GM18867 (cell line): ENCODE measurements at regions not wholly inside any gene's neighbourhood (a gene's known extent, or its start where the extent isn't known, plus 50 kb on each side); places are given as distances from the start of the nearest gene placed in this dataset.

ENCODE experiments used
- ATAC-seq: cut with Tn5 transposase; IDR thresholded peaks from one replicate; pipeline ENCODE4 v1.9.1; 2021; ENCODE audit warnings: mild to moderate bottlenecking, moderate library complexity; ENCODE audit not compliant: unreplicated experiment

DNA sequence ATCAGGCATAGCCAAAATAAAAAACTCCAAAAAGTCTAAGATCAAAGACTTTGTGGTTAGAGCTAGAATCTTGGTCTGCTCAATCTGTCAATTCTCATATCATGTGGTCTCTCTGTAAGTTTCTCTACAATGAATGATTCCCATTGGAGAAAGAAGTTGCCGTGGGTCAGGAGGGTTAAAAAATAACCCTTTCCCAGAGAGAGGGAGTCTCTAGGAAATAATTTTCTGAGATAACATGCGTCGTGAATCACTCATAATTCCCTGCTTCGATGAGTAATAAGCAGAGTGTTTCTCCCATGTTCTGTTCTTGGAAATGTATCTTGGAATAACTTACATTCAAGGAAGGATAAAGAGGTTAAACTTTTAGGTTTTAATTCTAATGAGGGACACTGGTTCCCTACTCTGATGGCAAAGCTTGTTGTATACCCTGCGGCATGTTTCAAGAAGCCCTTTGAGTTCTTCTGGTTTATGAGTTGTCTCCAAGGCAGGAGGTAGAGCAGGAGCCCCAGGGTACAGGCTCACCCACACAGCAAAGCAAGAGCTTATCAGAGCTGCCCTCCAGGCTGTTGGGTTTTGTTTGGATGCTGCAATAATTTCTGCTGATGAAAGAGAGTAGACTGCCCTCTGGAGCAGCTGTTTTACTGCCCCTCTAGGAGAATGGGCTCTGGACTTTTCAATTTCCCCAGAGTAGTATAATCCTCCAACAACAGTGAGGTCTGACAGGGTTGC lies 599.1 kb downstream of the QKI start:
- no peak for ATAC-seq

DNA sequence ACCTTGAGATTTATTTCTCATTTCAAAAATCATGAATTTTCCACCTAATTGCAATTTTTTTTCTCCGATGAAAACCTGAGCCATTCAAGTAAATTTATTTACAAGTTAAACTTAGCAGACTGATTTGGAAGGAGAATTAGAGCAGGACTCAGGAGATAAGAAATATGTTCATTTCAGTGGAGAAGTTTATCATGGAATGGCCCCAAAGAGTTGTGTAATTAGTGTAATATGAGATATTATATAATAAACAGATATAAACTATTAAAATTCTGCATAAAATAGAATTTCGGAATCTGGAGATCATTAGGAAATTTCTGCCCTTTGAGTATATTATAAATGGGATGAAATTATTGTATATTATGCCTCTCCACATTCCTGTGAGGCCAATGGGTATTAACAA lies 596.8 kb downstream of the QKI start:
- no peak for ATAC-seq

DNA sequence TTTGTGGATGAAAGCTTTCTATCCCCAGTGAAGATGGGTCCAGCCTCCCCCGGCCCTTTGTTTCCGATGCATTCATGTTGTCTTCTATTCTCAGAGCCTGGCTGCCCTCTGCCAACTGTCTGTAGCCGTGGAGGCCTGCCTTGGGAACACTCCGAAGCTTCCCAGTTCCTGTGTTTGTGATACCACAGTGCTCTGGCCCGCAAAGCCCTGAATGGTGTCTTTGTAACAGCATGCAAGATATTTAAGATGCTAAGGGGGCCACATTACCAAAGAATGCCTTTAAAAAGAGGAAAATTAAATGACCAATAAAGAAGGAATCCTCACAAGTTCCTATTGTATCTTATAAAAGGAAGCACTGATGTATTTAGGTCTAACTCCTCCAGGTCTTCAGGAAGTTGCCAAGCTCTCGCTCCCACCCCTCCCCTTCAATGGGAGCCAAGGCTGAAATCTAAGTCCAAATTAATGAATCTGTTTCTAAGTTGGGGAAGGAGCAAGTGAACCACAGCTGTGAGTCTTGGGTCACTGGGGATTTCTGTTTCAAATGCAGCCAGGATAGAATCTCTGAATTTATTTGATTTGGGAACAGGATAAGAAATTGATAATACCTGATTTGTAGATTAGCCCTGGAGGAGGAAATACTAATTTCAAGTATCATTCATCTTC lies 596.1 kb downstream of the QKI start:
- no peak for ATAC-seq

DNA sequence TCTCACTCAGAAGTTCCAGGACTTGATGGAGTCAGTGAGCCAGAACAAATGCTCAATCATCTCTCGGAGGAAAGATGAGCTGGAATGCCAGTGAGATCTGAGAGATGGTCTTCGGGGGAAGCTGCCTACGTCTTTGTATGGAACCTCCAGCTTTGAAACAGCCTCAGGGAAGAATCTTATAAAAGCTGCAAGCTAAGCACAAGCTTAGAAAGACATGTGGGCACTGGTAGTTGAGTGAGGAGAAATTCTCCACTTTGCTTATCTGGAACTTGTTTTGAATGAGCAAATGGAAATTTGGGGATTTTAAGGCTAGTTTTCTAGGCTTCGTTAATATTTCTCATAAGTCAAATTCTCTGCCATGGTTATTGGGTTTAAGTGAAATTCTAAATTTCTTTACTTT lies 594.4 kb downstream of the QKI start:
- ATAC-seq, result no peak

DNA sequence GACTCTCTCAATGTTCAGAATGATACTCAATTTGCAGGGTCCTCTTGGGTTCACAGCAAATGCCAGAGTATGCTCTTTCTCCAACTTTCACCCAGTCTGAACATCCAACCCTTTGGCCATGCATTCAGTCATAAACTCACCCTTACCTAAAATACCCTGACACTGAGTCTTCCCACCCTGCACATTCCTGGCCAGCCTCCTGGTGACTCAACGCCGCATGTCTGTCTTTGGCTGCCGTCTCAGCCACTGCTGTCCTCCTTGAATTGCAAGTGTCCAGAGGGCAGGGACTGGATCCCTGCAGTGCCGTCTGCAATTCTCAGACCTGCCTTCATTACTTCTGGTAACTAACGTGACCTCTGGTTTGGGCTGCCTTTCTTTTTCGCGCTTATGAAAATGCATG lies 593.4 kb downstream of the QKI start:
- no peak for ATAC-seq

DNA sequence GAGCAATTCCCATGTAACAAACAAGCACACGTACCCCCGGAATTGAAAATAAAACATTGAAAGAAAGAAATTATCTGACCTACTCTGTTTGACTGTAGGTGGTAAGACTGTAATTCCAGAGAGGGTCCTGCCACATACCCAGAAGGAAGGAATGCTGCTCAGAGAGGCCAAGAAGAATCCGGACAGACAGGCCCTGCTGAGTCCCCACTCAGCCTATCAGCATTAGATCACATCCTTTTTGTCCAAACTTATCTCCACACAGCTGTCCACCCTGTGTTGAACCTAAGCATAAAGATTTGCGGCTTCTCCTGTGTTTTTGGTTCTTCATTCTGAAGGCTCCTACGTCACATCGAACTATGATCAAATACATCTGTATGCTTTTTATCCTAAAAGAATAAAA lies 591.9 kb downstream of the QKI start:
- ATAC-seq, result no peak

DNA sequence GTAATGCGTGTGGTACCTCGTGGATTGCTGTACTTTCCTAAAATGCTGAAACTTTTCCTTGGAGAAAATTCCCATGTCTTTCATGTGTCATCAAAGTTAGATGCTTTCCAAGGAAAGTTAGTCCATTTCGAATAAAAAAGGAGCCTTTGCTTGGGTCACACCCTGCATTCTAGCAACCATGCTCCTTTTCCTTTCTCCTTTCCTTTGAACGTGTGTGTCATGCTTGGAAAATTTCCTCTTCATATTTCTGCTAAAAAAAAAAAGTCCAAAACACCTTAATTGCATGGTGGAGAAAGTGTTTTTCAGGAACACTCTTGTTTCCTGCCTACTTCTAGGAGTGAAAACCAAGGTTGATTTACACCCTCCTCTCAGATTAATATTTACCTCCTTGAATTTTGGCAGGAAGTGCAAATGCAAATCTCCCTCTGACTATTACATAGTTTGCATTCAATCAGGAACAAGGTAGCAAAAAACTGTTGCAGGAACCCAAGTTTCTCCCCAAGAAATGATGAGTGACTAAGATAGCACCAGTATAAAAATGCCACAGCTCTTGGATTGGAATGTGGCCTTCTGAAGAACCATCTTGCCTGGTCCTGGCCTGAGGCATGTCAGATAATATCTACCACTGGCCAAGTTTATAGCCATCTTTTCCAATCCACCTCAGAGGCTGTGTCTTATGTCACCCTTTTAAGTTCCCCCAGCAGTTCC lies 590.6 kb downstream of the QKI start:
- ATAC-seq, result no peak

DNA sequence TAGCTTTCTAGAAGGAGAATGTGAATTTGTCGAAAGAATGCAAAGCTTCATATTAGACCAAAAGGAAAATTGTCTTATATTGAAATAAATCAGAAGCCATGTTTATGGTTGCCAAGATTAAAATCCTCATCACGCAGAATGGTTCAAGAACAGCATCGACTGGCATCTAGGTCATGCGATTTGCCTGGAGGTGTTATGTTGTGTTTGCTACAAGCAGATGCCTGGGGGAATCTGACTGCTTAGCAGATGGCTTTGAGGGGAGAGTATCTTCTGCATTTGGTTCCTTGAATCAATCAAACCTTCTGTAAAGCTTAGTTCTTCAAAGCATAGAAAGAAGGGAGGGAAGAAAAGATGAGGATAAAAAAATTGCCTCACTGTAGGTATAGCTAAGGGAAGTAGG lies 585.8 kb downstream of the QKI start:
- ATAC-seq, result no peak

DNA sequence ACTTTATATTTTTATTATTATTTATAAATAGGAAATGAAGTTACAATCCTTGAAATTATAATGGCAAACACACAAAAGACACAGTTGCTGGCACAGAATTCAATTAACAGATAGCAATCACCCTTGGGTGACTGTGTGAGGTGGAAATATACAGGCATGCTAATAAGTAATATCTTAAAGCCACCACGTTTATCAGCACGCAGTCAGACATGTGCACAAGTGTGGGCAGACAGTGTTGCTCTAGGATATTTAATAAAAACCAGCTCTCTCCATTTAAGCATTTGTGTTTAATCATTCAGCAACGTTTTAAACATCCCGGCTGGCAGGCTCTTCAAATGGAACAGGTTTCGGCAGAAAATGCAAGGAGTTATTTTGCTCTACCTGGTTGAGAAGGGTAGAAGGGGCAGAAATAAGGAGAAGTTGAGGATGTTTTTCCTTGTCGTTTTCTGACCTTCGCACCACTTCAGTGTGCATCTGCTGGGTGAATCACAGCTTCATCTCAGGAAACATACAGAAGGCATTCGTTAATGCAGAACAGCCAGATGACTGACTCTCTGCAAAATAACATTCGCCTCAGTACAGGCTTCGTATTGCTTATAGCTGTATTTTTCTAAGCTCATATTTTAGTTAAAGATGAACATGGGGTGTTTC lies 585.1 kb downstream of the QKI start:
- no peak for ATAC-seq

DNA sequence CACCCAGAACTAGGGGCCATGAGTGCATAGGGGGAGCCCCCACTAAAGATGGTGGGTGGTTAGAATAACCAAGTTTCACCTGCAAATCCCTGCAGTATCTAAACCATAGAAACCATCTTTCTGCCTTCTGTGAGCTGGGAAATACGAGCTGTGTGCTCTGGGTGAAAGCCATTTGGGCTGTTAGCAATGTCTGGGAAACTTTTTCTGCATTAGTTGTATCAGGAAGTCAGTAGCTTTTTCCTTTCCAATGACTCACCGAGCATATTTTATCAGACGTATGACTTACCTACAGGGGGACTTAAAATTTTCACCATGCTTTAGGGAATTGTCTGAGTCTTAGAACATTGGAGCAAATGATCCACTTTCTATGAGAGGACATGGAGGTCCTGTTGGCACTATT lies 584.0 kb downstream of the QKI start:
- no peak for ATAC-seq

DNA sequence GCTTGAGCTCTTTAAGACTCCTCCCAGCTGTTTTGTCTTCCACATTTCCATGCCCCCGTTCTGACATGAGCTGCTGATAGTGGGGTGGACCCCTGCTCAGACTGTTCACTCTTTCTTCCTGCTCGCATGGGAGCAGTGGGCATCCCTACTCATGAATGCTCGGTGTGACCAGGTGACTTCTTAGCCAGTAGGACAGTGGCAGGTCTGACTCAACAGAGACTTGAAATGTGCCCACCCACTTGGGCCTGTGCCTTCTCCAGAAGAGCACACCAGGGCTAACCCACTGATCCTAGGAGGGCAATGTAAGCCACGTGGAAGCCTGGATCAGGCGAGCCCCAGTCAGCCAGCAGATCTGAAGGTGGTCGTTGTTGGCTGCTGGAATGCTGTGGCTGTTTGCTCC lies 582.0 kb downstream of the QKI start:
- no peak for ATAC-seq

DNA sequence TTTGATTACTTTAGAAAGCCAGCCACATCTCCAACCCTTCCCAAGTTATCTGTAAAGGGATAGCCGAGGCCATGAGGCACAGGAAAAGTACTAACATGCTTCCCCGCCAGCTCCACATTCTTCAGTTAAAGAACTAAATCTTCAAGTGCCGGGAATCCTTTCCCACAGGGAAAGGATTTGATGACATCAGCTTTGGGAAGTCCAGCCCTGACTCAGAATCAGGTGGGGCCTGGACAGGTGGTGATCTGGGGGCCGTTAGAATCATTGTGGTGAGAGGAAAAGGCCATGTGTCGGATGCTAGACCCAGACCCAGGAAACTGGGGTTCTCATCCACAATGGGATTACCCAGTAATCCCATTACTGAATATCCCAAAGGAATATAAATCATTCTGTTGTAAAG lies 580.0 kb downstream of the QKI start:
- ATAC-seq, result no peak

DNA sequence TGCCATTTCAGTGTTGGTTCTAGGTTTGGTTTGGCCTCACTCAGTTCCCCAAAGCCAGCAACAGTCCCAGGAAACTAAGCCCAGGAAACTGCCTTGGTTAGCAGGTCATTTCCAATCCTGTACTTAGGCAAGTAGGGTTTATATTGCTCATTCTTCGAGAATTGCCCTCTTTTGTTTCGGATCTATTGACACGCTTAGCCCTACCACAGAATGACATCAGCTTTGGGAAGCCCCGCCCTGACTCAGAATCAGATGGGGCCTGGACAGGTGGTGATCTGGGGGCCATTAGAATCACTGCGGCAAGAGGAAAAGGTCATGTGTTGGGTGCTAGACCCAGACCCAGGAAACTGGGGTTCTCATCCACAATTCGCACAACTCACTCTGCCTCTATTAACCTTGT lies 578.2 kb downstream of the QKI start:
- peak; percentile 79 for ATAC-seq

DNA sequence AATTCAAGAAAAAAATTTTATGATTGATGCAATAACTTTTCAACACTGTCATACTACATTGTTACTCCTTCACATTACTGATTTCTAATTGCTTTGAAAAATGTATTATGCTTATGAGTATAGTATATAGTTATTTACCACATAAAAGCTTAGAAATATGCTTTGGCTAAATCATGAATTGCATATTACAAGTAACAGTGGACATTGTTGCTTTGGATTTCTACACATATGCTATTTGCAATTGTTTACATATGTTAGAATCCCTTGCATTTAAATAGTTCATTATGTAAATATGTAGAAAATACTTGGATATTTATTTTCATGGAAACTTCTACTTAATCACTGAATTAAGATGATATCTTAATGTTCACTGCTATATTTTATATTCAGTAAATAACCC lies 577.5 kb downstream of the QKI start:
- ATAC-seq, result no peak

DNA sequence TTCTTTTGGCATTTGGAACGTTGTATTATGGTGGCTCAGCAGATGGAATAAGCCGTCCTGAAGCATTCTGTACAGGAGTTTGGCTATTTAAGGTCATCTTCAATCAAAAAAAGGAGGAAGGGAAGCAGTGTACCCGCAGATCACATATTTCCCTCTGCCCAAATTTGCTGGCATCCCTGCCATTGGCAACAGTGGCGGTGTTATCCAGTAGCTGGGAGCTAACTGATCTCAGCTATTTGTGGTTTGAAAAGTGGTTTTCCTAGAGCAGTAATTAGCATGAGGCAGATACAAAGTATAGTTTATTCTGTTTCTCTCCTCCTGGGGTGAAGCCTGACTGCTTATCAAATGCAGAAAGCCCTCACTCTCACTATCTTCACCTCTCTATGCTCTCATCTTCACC lies 576.8 kb downstream of the QKI start:
- no peak for ATAC-seq

DNA sequence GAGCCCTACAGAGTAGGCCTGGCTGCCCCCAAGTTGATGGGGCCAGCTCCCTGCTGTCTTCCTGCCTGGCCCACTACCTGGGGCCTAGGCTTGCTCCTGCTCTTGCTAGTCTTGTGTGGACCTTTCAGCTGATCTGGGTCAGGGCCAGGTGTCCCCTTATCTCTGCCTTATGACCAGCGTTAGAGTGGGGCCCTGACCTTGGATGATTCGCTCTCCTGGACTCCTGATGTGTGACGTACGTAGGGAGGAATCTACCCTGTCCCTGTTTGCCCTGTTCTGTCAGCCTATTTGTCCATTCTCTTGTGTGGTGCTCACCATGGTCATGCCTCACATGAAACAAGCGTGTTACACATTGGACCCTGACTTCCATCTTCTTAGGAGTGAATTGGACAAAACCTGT lies 571.8 kb downstream of the QKI start:
- ATAC-seq, result no peak

DNA sequence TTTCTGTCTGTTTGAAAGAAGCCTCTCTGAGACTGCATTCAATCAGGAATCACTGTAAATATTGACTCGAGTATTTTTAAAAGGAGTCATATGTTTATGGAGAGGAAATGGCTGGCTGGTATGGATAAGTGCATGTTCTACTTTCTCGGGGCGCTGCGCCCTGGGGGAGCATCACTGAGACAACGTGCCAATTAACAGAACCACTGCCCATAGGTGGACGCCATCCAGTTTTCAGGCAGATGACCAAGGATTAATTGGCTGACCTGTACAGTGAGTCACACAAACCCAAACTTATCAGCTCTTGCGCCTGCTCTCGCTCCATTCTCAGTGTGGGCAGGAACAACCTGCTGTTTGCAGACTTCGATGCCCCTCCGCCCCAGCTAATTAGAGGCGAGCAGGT lies 571.2 kb downstream of the QKI start:
- ATAC-seq, result no peak

DNA sequence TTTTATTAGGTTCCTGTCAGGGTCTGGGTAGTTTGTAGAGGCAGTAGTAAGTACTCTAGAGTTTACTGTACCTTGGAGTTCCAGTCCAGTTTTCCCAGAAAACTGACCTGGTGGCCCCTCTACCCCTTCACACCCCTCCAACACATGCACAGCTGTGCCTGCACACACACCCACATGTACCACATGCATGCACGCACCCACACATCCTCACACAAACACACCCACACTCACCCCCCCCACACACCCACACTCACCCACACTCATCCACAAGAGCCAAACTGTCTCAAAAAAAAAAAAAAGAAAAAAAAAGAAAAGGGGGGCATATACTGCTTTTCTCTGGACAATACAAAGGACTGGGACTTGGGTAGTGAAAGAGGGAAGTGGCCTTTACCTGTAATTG lies 570.5 kb downstream of the QKI start:
- no peak for ATAC-seq

DNA sequence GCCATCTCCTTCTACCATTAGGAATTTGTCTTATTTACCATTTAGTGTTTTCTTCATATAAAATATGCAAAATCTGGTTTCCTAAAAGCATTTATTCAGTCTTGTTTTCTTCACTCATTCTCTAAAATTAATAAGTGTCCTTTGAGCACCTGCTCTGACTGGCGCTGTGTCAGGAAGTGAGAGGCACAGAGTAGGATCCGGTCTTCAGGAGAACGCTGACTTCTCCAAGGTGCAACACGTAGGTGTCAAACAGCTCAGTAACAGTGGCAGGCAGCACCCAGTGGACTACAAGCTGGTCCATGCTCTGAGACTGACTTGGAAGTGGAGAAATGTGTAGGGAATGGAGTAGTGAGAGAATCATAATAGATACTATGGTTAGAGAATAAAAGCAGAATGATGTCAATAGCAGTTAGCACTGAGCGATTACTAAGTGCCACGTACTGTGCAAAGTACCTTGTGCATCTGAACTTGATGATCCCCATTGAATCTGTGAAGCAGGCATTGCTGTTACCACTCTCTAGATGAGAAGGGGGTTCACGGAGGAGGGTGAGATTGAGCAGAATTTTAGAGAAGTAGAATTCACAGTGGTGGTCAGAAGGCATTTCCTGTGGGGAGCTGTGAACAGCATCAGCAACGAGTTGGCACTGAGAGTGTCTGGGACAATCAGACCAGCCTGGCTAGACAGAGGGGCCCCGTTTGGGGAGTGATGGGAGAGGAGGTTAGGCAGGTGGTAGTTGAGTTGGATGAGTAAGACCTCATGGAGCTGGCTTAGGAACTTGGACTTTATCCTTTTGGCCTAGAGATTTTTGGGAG lies 569.8 kb downstream of the QKI start:
- ATAC-seq, result peak; percentile 74

DNA sequence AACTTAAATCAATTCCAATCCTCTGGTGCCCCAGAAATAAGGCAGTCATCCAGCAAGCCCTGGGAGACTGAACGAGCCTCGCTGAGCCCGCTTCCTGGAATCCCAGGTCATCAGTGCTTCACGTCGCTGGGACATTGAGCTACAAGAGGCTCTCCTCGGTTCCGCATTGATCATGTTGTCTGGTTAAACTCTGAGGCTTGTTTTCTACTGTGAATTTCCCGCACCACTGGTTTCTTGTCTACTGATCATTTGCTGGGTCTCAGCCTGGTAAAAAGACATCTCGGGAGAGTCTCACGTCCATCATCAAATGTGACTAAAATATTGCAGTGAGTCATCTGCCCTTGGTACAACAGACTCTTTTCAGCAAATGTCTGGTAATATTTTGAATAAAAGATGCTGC lies 569.2 kb downstream of the QKI start:
- no peak for ATAC-seq

DNA sequence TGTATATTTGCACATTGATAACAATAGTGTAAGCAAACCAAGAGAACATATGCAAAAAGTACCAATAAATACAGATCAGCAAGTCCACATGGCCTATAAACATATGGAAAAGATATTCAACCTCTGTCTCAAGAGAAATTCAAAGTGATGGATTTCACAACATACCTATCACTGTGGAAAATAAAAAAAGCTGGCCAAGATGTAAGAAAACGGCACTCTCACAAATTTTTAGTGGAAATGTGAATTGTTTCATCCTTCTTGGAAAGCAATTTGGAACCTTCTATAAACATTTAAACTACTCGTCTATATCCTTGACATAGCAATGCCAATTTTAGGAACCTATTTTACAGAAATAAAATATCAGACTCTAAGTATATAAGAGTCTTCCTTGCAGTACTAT lies 559.8 kb downstream of the QKI start:
- no peak for ATAC-seq
